Heart left ventricle (tissue), 13 donors: ENCODE measurements at regions not wholly inside any gene's neighbourhood (a gene's known extent, or its start where the extent isn't known, plus 50 kb on each side); places are given as distances from the start of the nearest gene placed in this dataset.

ENCODE experiments used
- POLR2A ChIP-seq, 2 donors: fragments of 450-650 bp; IDR thresholded peaks; one replicate each; pipeline ENCODE4 v1.6.1; 2017; ENCODE audit warnings: antibody characterized with exemption in 2 of 2, mild to moderate bottlenecking in 2 of 2, moderate library complexity in 2 of 2
- TF ChIP-seq, protein P1 (sequence below), 12 donors: fragments of 200-600 bp; sonication (generic) in 4 of 12; IDR thresholded peaks; one replicate each; pipeline versions ENCODE4 v1.5.0 to v1.8.0; 2018 to 2022; ENCODE audit warnings: antibody characterized with exemption in 12 of 12, mild to moderate bottlenecking in 5 of 12
- donor health status: ischemic (EF 13 %, LVEDD 7.1; RV severe dilation, severe dysfunction).
- donor health status: DM: no; HTN: yes; CAD: no.
- donor health status: DM: no; HTN: no; CAD: no.
- donor health status: ischemic (EF 25% LVEDD 6.9; RV normal size, moderate dysfunction).
- donor health status: ischemic (EF 25% LVEDD 5.7; RV mildly dilated, moderate dysfunction).
- donor health status: ischemic (EF 35%, LVEDD 5.7; RV mildly dilated, moderate dysfunction).
- donor health status: nonischemic (EF 11% LVEDD 7.7; RV severe dilation, severe dysfunction).
- donor health status: DM: yes; HTN: yes; CAD: no.
- donor health status: PGD.
- donor health status: ischemic (EF 29% LVEDD 5.4; RV normal size, mild dysfunction).
- donor health status: nonischemic (EF 23%, LVEDD 6.1; RV moderate dilation, normal function).

GRCh38 chr10:111579473-111579872 lies 502.6 kb downstream of the ADRA2A start:
- TF ChIP-seq, protein P1, sequence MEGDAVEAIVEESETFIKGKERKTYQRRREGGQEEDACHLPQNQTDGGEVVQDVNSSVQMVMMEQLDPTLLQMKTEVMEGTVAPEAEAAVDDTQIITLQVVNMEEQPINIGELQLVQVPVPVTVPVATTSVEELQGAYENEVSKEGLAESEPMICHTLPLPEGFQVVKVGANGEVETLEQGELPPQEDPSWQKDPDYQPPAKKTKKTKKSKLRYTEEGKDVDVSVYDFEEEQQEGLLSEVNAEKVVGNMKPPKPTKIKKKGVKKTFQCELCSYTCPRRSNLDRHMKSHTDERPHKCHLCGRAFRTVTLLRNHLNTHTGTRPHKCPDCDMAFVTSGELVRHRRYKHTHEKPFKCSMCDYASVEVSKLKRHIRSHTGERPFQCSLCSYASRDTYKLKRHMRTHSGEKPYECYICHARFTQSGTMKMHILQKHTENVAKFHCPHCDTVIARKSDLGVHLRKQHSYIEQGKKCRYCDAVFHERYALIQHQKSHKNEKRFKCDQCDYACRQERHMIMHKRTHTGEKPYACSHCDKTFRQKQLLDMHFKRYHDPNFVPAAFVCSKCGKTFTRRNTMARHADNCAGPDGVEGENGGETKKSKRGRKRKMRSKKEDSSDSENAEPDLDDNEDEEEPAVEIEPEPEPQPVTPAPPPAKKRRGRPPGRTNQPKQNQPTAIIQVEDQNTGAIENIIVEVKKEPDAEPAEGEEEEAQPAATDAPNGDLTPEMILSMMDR (IDR thresholded peaks at IDR 0.05): no peak
- TF ChIP-seq POLR2A (IDR thresholded peaks at IDR 0.05): no peak
